A549 (cell line): ENCODE measurements at regions not wholly inside any gene's neighbourhood (a gene's known extent, or its start where the extent isn't known, plus 50 kb on each side); places are given as distances from the start of the nearest gene placed in this dataset.

ENCODE experiments used
- ATAC-seq, 2 experiments: fragments of 200-7000 bp in 1 of 2; fragments of >200 bp in 1 of 2; cut with Nextera tagmentation in 1 of 2; cut with Tn5 transposase in 1 of 2; 3 replicates each; pipeline versions ENCODE4 v1.8.0 to v1.9.1; 2018 to 2020; ENCODE audit warnings: mild to moderate bottlenecking in 1 of 2, moderate library complexity in 1 of 2
- CTCF ChIA-PET: fragments of 300-600 bp; sonication (Branson Sonifier 250); formaldehyde crosslinking; extraction: SDS; loops from one replicate; lab custom pipeline; 2021; ENCODE audit warnings: antibody characterized with exemption, inconsistent platforms; lab: Yijun Ruan, JAX
- POLR2A ChIA-PET: fragments of 350-600 bp; formaldehyde crosslinking; extraction: SDS; loops from one replicate; lab custom pipeline; 2021; ENCODE audit warnings: antibody characterized with exemption, inconsistent platforms; lab: Yijun Ruan, JAX
- DNase-seq, 2 experiments: peaks; one replicate each; pipeline versions ENCODE4 v3.0.0 to v3.0.0-alpha.2; 2011 to 2016; ENCODE audit warnings: low read depth in 1 of 2, low spot score in 1 of 2
- FAIRE-seq: peaks from 2 replicates; lab custom pipeline; 2011; peaks lifted over from hg19 to GRCh38; lab: Jason Lieb, UNC
- H3K27ac ChIP-seq, 2 experiments: fragments of >200 bp; sonication (Bioruptor Twin); formaldehyde crosslinking; 3 replicates each; pipeline ENCODE4 v1.5.1; 2016 to 2017
- H3K4me1 ChIP-seq: fragments of >200 bp; sonication (Bioruptor Twin); formaldehyde crosslinking; 3 replicates; pipeline ENCODE4 v1.6.1; 2016
- H3K4me2 ChIP-seq: fragments of >200 bp; sonication (Bioruptor Twin); formaldehyde crosslinking; 3 replicates; pipeline ENCODE4 v1.6.1; 2016
- H3K4me3 ChIP-seq: fragments of >200 bp; sonication (Bioruptor Twin); formaldehyde crosslinking; 3 replicates; pipeline ENCODE4 v1.5.1; 2016
- H3K9me3 ChIP-seq: fragments of >200 bp; sonication (Bioruptor Twin); formaldehyde crosslinking; 3 replicates; pipeline ENCODE4 v1.6.1; 2016
- CBX2 ChIP-seq: fragments of 200-600 bp; sonication (generic); IDR thresholded peaks from 2 replicates; pipeline ENCODE4 v1.6.1; 2016; ENCODE audit warnings: low read depth, mild to moderate bottlenecking, borderline replicate concordance
- CHD2 ChIP-seq: fragments of 150-350 bp; IDR thresholded peaks from 2 replicates; pipeline ENCODE4 v1.6.1; 2014; ENCODE audit warnings: low read length; ENCODE audit not compliant: partially characterized antibody
- CTCF ChIP-seq: fragments of >200 bp; sonication (Bioruptor Twin); formaldehyde crosslinking; IDR thresholded peaks from 3 replicates; pipeline ENCODE4 v1.5.1; 2016
- E2F6 ChIP-seq: IDR thresholded peaks from 2 replicates; pipeline ENCODE4 v1.6.1; 2012; ENCODE audit warnings: low read depth, borderline replicate concordance
- EHF ChIP-seq: fragments of 250-450 bp; sonication (Bioruptor Pico); IDR thresholded peaks from 2 replicates; pipeline ENCODE4 v1.5.0; 2020; ENCODE audit warnings: mild to moderate bottlenecking
- ELK1 ChIP-seq: fragments of 150-350 bp; IDR thresholded peaks from 2 replicates; pipeline ENCODE4 v1.6.1; 2014; ENCODE audit warnings: low read depth, mild to moderate bottlenecking, low read length
- ESRRA ChIP-seq: fragments of 150-350 bp; IDR thresholded peaks from 2 replicates; pipeline ENCODE4 v1.6.1; 2014; ENCODE audit warnings: mild to moderate bottlenecking, low read length, borderline replicate concordance
- FOXS1 ChIP-seq: fragments of 250-450 bp; sonication (Bioruptor Pico); IDR thresholded peaks from 2 replicates; pipeline ENCODE4 v1.5.0; 2020; ENCODE audit warnings: mild to moderate bottlenecking, moderate library complexity
- HES2 ChIP-seq: fragments of >200 bp; sonication (Bioruptor Twin); formaldehyde crosslinking; IDR thresholded peaks from 2 replicates; pipeline ENCODE4 v1.6.1; 2016
- HEYL ChIP-seq: fragments of 250-450 bp; sonication (Bioruptor Pico); IDR thresholded peaks from 2 replicates; pipeline ENCODE4 v1.8.0; 2021; ENCODE audit warnings: mild to moderate bottlenecking, moderate library complexity
- HOXB5 ChIP-seq: fragments of 250-450 bp; sonication (Bioruptor Pico); IDR thresholded peaks from 2 replicates; pipeline ENCODE4 v1.5.0; 2020; ENCODE audit warnings: mild to moderate bottlenecking, moderate library complexity
- JUN ChIP-seq, 2 experiments: fragments of >200 bp; sonication (Bioruptor Twin); formaldehyde crosslinking; IDR thresholded peaks; 2 replicates in 1 of 2; 3 replicates in 1 of 2; pipeline ENCODE4 v1.6.1; 2016 to 2017
- JUNB ChIP-seq: fragments of >200 bp; sonication (Bioruptor Twin); formaldehyde crosslinking; IDR thresholded peaks from 2 replicates; pipeline ENCODE4 v1.6.1; 2016
- KDM1A ChIP-seq: fragments of 200-600 bp; sonication (generic); IDR thresholded peaks from 2 replicates; pipeline ENCODE4 v1.6.1; 2016; ENCODE audit warnings: low read depth, mild to moderate bottlenecking
- KDM5A ChIP-seq: fragments of 200-600 bp; sonication (generic); IDR thresholded peaks from 2 replicates; pipeline ENCODE4 v1.6.1; 2016; ENCODE audit warnings: antibody characterized with exemption, mild to moderate bottlenecking
- NR3C1 ChIP-seq: fragments of >200 bp; sonication (Bioruptor Twin); formaldehyde crosslinking; IDR thresholded peaks from 3 replicates; pipeline ENCODE4 v1.6.1; 2017
- PHF8 ChIP-seq: fragments of 200-600 bp; sonication (generic); IDR thresholded peaks from 2 replicates; pipeline ENCODE4 v1.6.1; 2016; ENCODE audit warnings: low read depth, mild to moderate bottlenecking, antibody characterized with exemption, moderate library complexity, borderline replicate concordance
- POLR2AphosphoS2 ChIP-seq: conservative IDR thresholded peaks from 2 replicates; pipeline ENCODE4 v1.6.1; 2012; ENCODE audit warnings: low read length, improper control_type of control experiment, inconsistent platforms
- REST ChIP-seq: fragments of 200-600 bp; sonication (generic); IDR thresholded peaks from 2 replicates; pipeline ENCODE4 v1.6.1; 2016; ENCODE audit warnings: antibody characterized with exemption, mild to moderate bottlenecking, moderate library complexity
- TFCP2L1 ChIP-seq: fragments of 250-450 bp; sonication (Bioruptor Pico); IDR thresholded peaks from 2 replicates; pipeline ENCODE4 v1.5.0; 2021; ENCODE audit warnings: mild to moderate bottlenecking
- TP53 ChIP-seq: fragments of 250-450 bp; sonication (Bioruptor Pico); IDR thresholded peaks from 2 replicates; pipeline ENCODE4 v1.5.0; 2021; ENCODE audit warnings: mild to moderate bottlenecking, moderate library complexity
- ZFP36 ChIP-seq: fragments of 450-650 bp; IDR thresholded peaks from 2 replicates; pipeline ENCODE4 v1.6.1; 2014; ENCODE audit warnings: borderline replicate concordance; ENCODE audit not compliant: partially characterized antibody
- ZNF302 ChIP-seq: fragments of 250-450 bp; sonication (Bioruptor Pico); IDR thresholded peaks from 2 replicates; pipeline ENCODE4 v1.9.0; 2021; ENCODE audit warnings: inconsistent platforms, mild to moderate bottlenecking, moderate library complexity
- WGBS: methylation state at CpG from one replicate; pipeline ENCODE4 v1.1.6; 2017; ENCODE audit errors: missing lambda C conversion rate; 5-methylcytosine and 5-hydroxymethylcytosine counted together

GRCh38 chr10:3923033-3923432 is 138.0 kb upstream of the KLF6 start:
- ATAC-seq = no peak
- peaks cover 11% of the 10 kb centered on the region; the same call in 2 of the 3 replicates for H3K9me3 ChIP-seq
- H3K27ac ChIP-seq = no peak overlapping the region
- TF ChIP-seq FOXS1 (CRISPR knock-in tag) = no peak
- no peak for TF ChIP-seq CTCF
- no peak for TF ChIP-seq E2F6
- no peak for TF ChIP-seq CHD2
- TF ChIP-seq ELK1 = no peak
- TF ChIP-seq TFCP2L1 (CRISPR knock-in tag) = no peak
- TF ChIP-seq PHF8 = no peak
- no peak for TF ChIP-seq REST
- no peak for TF ChIP-seq EHF
- TF ChIP-seq HES2 = no peak
- no peak for TF ChIP-seq HEYL (CRISPR knock-in tag)
- no peak for TF ChIP-seq TP53 (CRISPR knock-in tag)
- ChIA-PET POLR2A (no interaction called here), CTCF (interaction anchor here (1.2 to 1.3 kb wide), 2 partner anchors 10 to 13 kb away, joined by 4 read pairs; no protein-coding TSS in a partner anchor)
- FAIRE-seq = no peak
- H3K4me2 ChIP-seq = no peak overlapping the region
- H3K4me3 ChIP-seq = no peak overlapping the region
- 60% methylated on average over 4 of the region's 4 CpGs for WGBS
- no peaks in the 10 kb centered on the region for H3K4me1 ChIP-seq
- no peak for DNase-seq

- WGBS = 19% methylated on average over 3 of the region's 3 CpGs
- Histone ChIP-seq H3K9me3 (peaks cover 11% of the 10 kb centered on the region; the same call in 2 of the 3 replicates), H3K4me3 (no peak overlapping the region), H3K4me1 (no peaks in the 10 kb centered on the region), H3K4me2 (no peak overlapping the region), H3K27ac (no peak overlapping the region)
- ChIA-PET CTCF (no interaction called here), POLR2A (no interaction called here)
- TF ChIP-seq JUN (IDR thresholded peaks at IDR 0.05) (no peak), KDM1A (no peak), ESRRA (no peak), HOXB5 (no peak), CBX2 (no peak), POLR2AphosphoS2 (no peak), ZNF302 (CRISPR knock-in tag) (no peak), TFCP2L1 (CRISPR knock-in tag) (no peak), HEYL (CRISPR knock-in tag) (no peak), ZFP36 (no peak), REST (no peak), ELK1 (no peak), NR3C1 (no peak), JUNB (no peak), KDM5A (no peak)
- ATAC-seq = no peak
- no peak for DNase-seq
- FAIRE-seq = no peak
These were observed 134.8 kb upstream of the KLF6 start for GRCh38 chr10:3919709-3920308.
